ENCODE measurements at regions not wholly inside any gene's neighbourhood (a gene's known extent, or its start where the extent isn't known, plus 50 kb on each side); places are given as distances from the start of the nearest gene placed in this dataset.

DNA sequence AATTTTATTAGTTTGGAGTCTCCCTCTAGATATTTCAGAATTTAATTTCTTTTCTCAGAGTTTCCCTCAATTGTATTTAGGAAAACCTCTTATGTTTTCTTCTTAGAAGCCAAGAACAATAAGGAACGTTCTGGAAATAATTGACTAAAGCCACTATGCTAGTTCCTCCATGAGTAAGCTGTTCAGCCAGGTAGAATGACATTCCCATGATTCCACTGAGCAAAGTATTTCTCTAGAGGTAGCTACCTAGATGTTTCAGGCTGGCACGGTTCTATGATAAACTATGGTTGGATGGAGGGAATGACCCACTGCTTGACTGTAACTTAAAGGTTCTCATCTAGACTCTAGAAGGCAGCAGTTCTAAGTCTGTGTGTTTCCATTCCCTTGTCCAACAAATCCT, 62.4 kb downstream of the CLDN17 start:
- DNase-seq (peak; percentile 5), ATAC-seq (no peak)
- H3K36me3 ChIP-seq (ENCODE audit: low read depth, low read length) = no peaks in the 10 kb centered on the region
- H3K79me2 ChIP-seq (ENCODE audit: low read length) = no peaks in the 10 kb centered on the region
- H3K4me2 ChIP-seq (ENCODE audit: low read length) = no peak overlapping the region
- TF ChIP-seq, protein P1, sequence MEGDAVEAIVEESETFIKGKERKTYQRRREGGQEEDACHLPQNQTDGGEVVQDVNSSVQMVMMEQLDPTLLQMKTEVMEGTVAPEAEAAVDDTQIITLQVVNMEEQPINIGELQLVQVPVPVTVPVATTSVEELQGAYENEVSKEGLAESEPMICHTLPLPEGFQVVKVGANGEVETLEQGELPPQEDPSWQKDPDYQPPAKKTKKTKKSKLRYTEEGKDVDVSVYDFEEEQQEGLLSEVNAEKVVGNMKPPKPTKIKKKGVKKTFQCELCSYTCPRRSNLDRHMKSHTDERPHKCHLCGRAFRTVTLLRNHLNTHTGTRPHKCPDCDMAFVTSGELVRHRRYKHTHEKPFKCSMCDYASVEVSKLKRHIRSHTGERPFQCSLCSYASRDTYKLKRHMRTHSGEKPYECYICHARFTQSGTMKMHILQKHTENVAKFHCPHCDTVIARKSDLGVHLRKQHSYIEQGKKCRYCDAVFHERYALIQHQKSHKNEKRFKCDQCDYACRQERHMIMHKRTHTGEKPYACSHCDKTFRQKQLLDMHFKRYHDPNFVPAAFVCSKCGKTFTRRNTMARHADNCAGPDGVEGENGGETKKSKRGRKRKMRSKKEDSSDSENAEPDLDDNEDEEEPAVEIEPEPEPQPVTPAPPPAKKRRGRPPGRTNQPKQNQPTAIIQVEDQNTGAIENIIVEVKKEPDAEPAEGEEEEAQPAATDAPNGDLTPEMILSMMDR (conservative IDR thresholded peaks at IDR 0.05; ENCODE audit: low read depth, low read length) = no peak
- no peak for TF ChIP-seq EZH2 (IDR thresholded peaks at IDR 0.05; ENCODE audit: low read length, unreplicated experiment)
- TF ChIP-seq EZH2phosphoT487 (IDR thresholded peaks at IDR 0.05; ENCODE audit: borderline replicate concordance, low read length) = no peak
- H3F3A ChIP-seq (ENCODE audit: low read length, unreplicated experiment) = no peaks in the 10 kb centered on the region
- no TSS peak for BruUV-seq (replicated peaks)
- H3K9me3 ChIP-seq (ENCODE audit: low read length) = no peaks in the 10 kb centered on the region
- peaks cover 50% of the 10 kb centered on the region for H3K27me3 ChIP-seq (ENCODE audit: low read length)
- intact Hi-C loops (cut with micrococcal nuclease) = no loop called here
- no peak overlapping the region for H3K9ac ChIP-seq (ENCODE audit: low read length)
- no peak overlapping the region for H3K27ac ChIP-seq (ENCODE audit: low read length)
- ChIA-PET POLR2A (ENCODE audit: unreplicated experiment) (no interaction called here), CTCF (no interaction called here)
- H3K4me1 ChIP-seq (ENCODE audit: insufficient read depth, low read length) = no peaks in the 10 kb centered on the region
- no peak overlapping the region for H3K4me3 ChIP-seq (ENCODE audit: low read length)
- H4K20me1 ChIP-seq (ENCODE audit: low read length) = no peaks in the 10 kb centered on the region
- H3K9me2 ChIP-seq (replicated peaks; ENCODE audit: low read length) = no peaks in the 10 kb centered on the region
- H2AFZ ChIP-seq (ENCODE audit: low read length) = no peak overlapping the region

DNA sequence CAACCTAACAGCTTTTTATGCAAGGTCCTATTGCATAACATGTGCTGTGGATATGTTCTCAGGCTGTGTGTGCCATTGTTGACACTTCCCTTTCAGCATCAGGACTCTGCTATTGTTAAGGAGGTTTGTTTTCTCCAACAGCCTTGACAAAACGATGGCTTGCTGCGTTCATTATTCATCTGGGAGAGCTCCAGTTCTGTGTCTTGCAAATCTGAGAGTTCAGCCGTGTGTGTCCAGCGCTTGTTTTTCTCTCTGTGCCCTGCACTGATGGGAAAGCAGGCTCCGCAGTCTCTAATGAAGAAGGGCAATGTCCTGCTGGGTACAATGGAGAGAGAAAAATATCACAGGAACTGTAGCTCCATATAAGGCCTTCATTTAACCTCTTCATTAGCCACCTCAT, 63.7 kb downstream of the CLDN17 start:
- no peak overlapping the region for H3K27ac ChIP-seq (ENCODE audit: low read length)
- ChIA-PET CTCF (no interaction called here), POLR2A (ENCODE audit: unreplicated experiment) (no interaction called here)
- H3K36me3 ChIP-seq (ENCODE audit: low read depth, low read length) = no peaks in the 10 kb centered on the region
- no peak for DNase-seq
- no peaks in the 10 kb centered on the region for H3F3A ChIP-seq (ENCODE audit: low read length, unreplicated experiment)
- no peak overlapping the region for H3K4me3 ChIP-seq (ENCODE audit: low read length)
- no peaks in the 10 kb centered on the region for H3K4me1 ChIP-seq (ENCODE audit: insufficient read depth, low read length)
- intact Hi-C loops (cut with micrococcal nuclease) = no loop called here
- H3K79me2 ChIP-seq (ENCODE audit: low read length) = no peaks in the 10 kb centered on the region
- no peaks in the 10 kb centered on the region for H3K9me3 ChIP-seq (ENCODE audit: low read length)
- H2AFZ ChIP-seq (ENCODE audit: low read length) = no peak overlapping the region
- H3K9ac ChIP-seq (ENCODE audit: low read length) = no peak overlapping the region
- peaks cover 51% of the 10 kb centered on the region for H3K27me3 ChIP-seq (ENCODE audit: low read length)
- H3K4me2 ChIP-seq (ENCODE audit: low read length) = no peak overlapping the region
- BruUV-seq (replicated peaks) = no TSS peak
- TF ChIP-seq EZH2phosphoT487 (IDR thresholded peaks at IDR 0.05; ENCODE audit: borderline replicate concordance, low read length) = no peak
- TF ChIP-seq, protein P1 (conservative IDR thresholded peaks at IDR 0.05; ENCODE audit: low read depth, low read length) = no peak
- TF ChIP-seq EZH2 (IDR thresholded peaks at IDR 0.05; ENCODE audit: low read length, unreplicated experiment) = no peak
- no peaks in the 10 kb centered on the region for H4K20me1 ChIP-seq (ENCODE audit: low read length)
- ATAC-seq = no peak
- H3K9me2 ChIP-seq (replicated peaks; ENCODE audit: low read length) = no peaks in the 10 kb centered on the region

DNA sequence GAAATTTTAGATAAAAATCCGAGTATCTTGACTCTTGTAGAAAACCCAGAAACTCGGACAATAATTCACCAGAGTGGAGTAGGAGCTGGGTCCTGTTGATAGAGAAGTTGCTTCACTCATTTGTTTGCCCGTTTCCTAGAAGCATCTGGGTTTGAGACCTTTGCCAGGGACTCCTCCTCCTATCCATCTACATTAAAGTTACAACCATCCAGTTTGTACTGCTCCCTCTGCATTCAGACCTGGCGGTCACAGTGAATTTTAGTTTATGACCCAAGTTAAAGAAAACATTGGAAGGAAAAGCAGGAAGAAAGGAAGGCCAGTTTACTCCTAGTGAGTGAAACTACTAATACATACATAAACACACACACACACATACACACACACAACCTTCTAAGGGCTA, 64.6 kb downstream of the CLDN17 start:
- Histone ChIP-seq H3K9ac (ENCODE audit: low read length) (no peak overlapping the region), H4K20me1 (ENCODE audit: low read length) (no peaks in the 10 kb centered on the region), H3K4me1 (ENCODE audit: insufficient read depth, low read length) (no peaks in the 10 kb centered on the region), H2AFZ (ENCODE audit: low read length) (no peak overlapping the region), H3K9me2 (replicated peaks; ENCODE audit: low read length) (no peaks in the 10 kb centered on the region), H3K4me3 (ENCODE audit: low read length) (no peak overlapping the region), H3K9me3 (ENCODE audit: low read length) (no peaks in the 10 kb centered on the region), H3K27me3 (ENCODE audit: low read length) (peaks cover 50% of the 10 kb centered on the region), H3K79me2 (ENCODE audit: low read length) (no peaks in the 10 kb centered on the region), H3F3A (ENCODE audit: low read length, unreplicated experiment) (no peaks in the 10 kb centered on the region), H3K27ac (ENCODE audit: low read length) (no peak overlapping the region), H3K36me3 (ENCODE audit: low read depth, low read length) (no peaks in the 10 kb centered on the region), H3K4me2 (ENCODE audit: low read length) (no peak overlapping the region)
- BruUV-seq (replicated peaks) = no TSS peak
- ChIA-PET POLR2A (ENCODE audit: unreplicated experiment) (no interaction called here), CTCF (no interaction called here)
- no peak for DNase-seq
- no peak for ATAC-seq
- TF ChIP-seq EZH2 (IDR thresholded peaks at IDR 0.05; ENCODE audit: low read length, unreplicated experiment) (no peak), EZH2phosphoT487 (IDR thresholded peaks at IDR 0.05; ENCODE audit: borderline replicate concordance, low read length) (no peak)
- TF ChIP-seq, protein P1 (conservative IDR thresholded peaks at IDR 0.05; ENCODE audit: low read depth, low read length) = no peak
- intact Hi-C loops (cut with micrococcal nuclease) = no loop called here

Data from PC-3 (cell line).